ENCODE measurements at regions not wholly inside any gene's neighbourhood (a gene's known extent, or its start where the extent isn't known, plus 50 kb on each side); places are given as distances from the start of the nearest gene placed in this dataset.

- Mint-ChIP-seq H3K4me3 (peak overlapping the region; percentile 9), H3K4me1 (ENCODE audit: unreplicated experiment) (peaks cover 40% of the 10 kb centered on the region), H3K27ac (peak overlapping the region; percentile 77), H3K36me3 (no peaks in the 10 kb centered on the region), H3K9me3 (no peaks in the 10 kb centered on the region), H3K27me3 (peaks cover 5% of the 10 kb centered on the region)
- no peak for TF ChIP-seq CTCF (conservative IDR thresholded peaks at IDR 0.05)
- DNase-seq (ENCODE audit: extremely low spot score, unreplicated experiment): no peak
Observed at GRCh38 chr5:174339130-174339529, 293.6 kb downstream of the NSG2 start.

- Mint-ChIP-seq H3K27ac (no peak overlapping the region), H3K36me3 (no peaks in the 10 kb centered on the region), H3K4me1 (ENCODE audit: unreplicated experiment) (peaks cover 40% of the 10 kb centered on the region), H3K9me3 (no peaks in the 10 kb centered on the region), H3K27me3 (peaks cover 5% of the 10 kb centered on the region), H3K4me3 (no peak overlapping the region)
- DNase-seq (ENCODE audit: extremely low spot score, unreplicated experiment): no peak
- no peak for TF ChIP-seq CTCF (conservative IDR thresholded peaks at IDR 0.05)
Observed at GRCh38 chr5:174340226-174340625, 294.7 kb downstream of the NSG2 start.

GRCh38 chr5:174342696-174343095 is 297.2 kb downstream of the NSG2 start:
- H3K27me3 Mint-ChIP-seq: peaks cover 12% of the 10 kb centered on the region
- no peak for DNase-seq (ENCODE audit: extremely low spot score, unreplicated experiment)
- H3K4me1 Mint-ChIP-seq (ENCODE audit: unreplicated experiment): peaks cover 20% of the 10 kb centered on the region
- H3K27ac Mint-ChIP-seq: no peak overlapping the region
- no peak overlapping the region for H3K4me3 Mint-ChIP-seq
- no peaks in the 10 kb centered on the region for H3K36me3 Mint-ChIP-seq
- no peaks in the 10 kb centered on the region for H3K9me3 Mint-ChIP-seq
- no peak for TF ChIP-seq CTCF (conservative IDR thresholded peaks at IDR 0.05)

GRCh38 chr5:174343826-174344225 is 298.3 kb downstream of the NSG2 start:
- Mint-ChIP-seq H3K36me3 (no peaks in the 10 kb centered on the region), H3K4me3 (no peak overlapping the region), H3K4me1 (ENCODE audit: unreplicated experiment) (peaks cover 8% of the 10 kb centered on the region), H3K27me3 (peaks cover 12% of the 10 kb centered on the region), H3K27ac (peak overlapping the region; percentile 88), H3K9me3 (no peaks in the 10 kb centered on the region)
- DNase-seq (ENCODE audit: extremely low spot score, unreplicated experiment): no peak
- TF ChIP-seq CTCF (conservative IDR thresholded peaks at IDR 0.05): no peak

- Mint-ChIP-seq H3K9me3 (no peaks in the 10 kb centered on the region), H3K36me3 (no peaks in the 10 kb centered on the region), H3K27me3 (peaks cover 16% of the 10 kb centered on the region), H3K4me1 (ENCODE audit: unreplicated experiment) (peaks cover 5% of the 10 kb centered on the region), H3K4me3 (no peak overlapping the region), H3K27ac (peak overlapping the region; percentile 88)
- DNase-seq (ENCODE audit: extremely low spot score, unreplicated experiment): no peak
- TF ChIP-seq CTCF (conservative IDR thresholded peaks at IDR 0.05): no peak
Observed at GRCh38 chr5:174344335-174344734, 298.8 kb downstream of the NSG2 start.

- H3K4me1 Mint-ChIP-seq (ENCODE audit: unreplicated experiment): peaks cover 5% of the 10 kb centered on the region
- H3K27ac Mint-ChIP-seq: no peak overlapping the region
- no peaks in the 10 kb centered on the region for H3K9me3 Mint-ChIP-seq
- no peaks in the 10 kb centered on the region for H3K36me3 Mint-ChIP-seq
- DNase-seq (ENCODE audit: extremely low spot score, unreplicated experiment): no peak
- no peak for TF ChIP-seq CTCF (conservative IDR thresholded peaks at IDR 0.05)
- H3K4me3 Mint-ChIP-seq: no peak overlapping the region
- H3K27me3 Mint-ChIP-seq: peaks cover 20% of the 10 kb centered on the region
Observed at GRCh38 chr5:174347183-174347582, 301.7 kb downstream of the NSG2 start.
